GM12874 (cell line): ENCODE measurements at regions not wholly inside any gene's neighbourhood (a gene's known extent, or its start where the extent isn't known, plus 50 kb on each side); places are given as distances from the start of the nearest gene placed in this dataset.

Experiments
- TF ChIP-seq, protein P1 (sequence below): IDR thresholded peaks from 2 replicates; pipeline ENCODE4 v1.5.1; 2011; ENCODE audit warnings: low read depth, mild to moderate bottlenecking, control low read depth, low read length, moderate library complexity; ENCODE audit not compliant: insufficient read depth

DNA sequence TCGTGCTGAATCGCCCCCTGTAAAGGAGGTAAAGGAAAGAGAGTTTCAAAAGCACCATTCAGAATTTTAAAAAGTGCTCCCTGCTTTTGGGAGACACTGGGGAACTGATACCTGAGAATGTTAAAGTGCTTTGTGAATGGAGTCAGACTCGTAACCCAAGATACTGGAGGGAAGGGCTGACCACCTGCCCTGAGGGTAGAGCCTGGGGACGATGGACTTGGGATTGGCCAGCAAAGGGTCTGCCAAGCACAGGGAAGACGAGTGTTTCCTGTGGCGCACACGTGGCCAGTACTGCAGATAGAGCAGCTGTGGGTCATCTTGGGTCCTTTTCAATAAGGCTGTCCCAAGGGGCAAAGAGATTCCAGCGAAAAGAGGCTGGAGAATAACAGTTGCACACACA lies 1284.1 kb upstream of the AUTS2 start:
- TF ChIP-seq, protein P1, sequence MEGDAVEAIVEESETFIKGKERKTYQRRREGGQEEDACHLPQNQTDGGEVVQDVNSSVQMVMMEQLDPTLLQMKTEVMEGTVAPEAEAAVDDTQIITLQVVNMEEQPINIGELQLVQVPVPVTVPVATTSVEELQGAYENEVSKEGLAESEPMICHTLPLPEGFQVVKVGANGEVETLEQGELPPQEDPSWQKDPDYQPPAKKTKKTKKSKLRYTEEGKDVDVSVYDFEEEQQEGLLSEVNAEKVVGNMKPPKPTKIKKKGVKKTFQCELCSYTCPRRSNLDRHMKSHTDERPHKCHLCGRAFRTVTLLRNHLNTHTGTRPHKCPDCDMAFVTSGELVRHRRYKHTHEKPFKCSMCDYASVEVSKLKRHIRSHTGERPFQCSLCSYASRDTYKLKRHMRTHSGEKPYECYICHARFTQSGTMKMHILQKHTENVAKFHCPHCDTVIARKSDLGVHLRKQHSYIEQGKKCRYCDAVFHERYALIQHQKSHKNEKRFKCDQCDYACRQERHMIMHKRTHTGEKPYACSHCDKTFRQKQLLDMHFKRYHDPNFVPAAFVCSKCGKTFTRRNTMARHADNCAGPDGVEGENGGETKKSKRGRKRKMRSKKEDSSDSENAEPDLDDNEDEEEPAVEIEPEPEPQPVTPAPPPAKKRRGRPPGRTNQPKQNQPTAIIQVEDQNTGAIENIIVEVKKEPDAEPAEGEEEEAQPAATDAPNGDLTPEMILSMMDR = no peak

DNA sequence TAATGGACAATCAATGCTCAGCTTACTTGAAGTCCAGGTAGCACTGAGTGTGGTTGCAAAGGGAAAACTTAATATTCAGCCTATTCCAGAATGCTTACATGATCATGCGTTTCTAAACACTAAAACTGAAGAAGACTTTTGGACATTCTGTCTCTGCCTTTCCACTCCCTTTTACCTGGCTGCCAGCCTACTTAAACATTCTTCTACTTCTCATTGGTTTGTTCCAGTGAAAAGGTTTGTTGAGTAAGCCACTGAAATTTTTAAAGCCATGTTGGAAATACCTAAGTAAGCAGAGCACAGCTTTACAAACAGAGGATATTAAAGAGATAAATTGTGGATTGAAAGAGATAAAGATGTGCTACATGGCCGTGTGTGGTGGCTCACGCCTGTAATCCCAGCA lies 1280.8 kb upstream of the AUTS2 start:
- TF ChIP-seq, protein P1 = no peak

DNA sequence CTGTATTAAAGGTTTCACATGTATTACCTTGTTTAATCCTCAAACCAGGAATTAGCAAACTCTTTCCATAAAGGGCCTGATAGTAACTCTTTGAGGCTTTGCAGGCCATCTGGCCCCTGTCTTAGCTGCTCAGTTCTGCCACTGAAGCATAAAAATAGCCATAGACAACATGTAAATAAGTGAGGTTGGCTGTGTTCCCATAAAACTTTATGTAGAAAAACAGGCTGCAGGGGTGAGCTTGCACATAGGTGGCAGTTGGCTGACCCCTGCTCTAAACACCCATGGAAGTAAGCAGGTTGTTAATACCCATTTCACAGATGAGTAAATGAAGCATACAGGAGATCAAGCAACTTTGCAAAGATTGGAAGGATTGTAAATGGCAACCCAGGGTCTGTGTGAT lies 1279.2 kb upstream of the AUTS2 start:
- TF ChIP-seq, protein P1 = no peak

DNA sequence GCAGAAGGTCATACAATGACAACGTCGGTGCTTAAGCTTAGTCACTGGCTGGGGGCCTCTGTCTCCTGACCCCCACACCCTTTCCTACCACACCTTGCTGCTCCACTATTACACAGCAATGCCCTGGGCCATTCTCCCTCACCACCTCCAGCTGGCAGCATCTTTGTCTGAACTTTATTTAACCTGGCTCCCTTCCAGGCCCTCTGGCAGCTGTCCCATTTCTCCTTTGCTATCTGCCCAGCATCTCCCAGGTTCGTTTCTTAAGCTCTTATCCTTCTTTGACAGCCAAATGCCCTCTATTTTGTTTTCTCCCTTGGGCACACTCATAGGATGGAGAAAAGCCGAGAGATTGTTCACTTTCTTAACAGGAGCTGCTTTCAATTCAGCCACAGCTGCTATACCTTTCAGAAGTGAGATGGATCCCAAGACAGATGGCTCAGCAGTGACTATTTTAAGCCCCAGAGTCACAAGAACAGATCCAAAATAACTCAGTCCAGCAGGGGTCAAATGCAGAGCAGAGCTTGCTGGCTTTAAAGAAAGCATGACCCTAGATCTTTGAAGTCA lies 1277.1 kb upstream of the AUTS2 start:
- TF ChIP-seq, protein P1 = no peak

DNA sequence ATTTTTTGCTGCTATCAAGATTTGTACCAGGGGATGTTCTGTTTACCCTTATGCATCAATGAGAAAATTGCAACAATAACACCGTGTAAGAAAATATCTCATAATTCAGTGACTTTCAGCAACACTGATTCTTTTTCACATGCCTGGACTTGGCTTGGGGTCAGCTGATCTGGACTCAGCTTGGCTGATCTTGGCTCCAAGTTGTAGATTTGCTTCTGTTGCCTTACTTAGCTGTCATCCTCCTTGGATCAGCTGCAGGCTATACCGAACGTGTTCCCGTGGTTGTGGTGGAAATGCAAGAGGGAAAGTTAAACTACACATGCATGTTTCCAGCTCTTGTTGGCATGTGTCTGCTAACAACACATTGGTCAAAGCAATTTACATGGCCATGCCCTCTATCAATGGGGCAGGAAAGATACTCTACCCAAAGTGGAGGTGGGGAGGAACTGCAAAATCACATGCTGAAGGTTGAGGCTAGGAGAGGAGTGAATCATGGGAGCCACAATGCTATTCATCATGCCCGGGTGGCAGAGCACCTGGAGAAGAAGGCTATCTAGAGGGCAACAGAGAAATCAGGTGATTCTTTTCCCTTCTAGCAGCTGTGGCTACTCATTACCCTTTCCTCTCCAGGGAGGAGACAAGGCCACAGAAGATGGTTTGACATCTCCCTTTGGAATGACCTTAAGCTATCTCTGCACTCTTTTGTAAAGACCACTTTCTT lies 1276.3 kb upstream of the AUTS2 start:
- TF ChIP-seq, protein P1 = no peak

DNA sequence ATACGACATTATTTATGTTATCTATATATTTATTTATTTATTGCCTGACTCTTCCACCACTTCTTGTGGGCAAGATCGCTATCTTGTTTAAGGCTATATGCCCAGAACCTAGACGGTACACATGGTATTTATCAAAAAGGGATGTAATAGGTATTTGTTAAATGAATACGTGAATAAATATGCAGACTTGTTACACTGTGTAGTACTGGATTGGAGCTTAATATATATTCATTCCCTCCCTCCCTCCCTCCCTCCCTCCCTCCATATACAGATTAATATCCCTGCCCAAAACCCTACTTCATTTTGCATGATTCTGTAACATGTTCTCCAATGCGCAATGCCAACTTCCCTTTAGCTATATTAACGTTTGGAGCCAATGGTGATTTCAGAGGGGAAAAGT lies 1273.7 kb upstream of the AUTS2 start:
- TF ChIP-seq, protein P1 = no peak

DNA sequence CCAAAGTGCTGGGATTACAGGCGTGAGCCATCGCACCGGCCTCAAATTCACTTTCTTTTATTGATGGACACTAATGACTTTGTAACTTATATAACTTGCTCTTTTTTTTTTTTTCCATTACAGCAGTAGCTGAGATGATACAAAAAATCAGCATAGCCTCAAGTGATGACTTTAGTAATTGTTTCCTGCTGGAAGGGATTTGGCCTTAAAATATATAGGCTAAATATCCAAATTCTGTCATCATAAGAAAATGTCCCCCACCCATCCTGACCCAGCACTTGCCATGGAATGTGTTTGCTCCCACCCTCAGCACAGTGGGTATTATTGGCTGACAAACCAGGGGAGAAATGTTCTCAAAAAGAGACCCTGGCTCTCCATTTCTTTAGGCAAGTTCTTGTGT lies 1264.1 kb upstream of the AUTS2 start:
- TF ChIP-seq, protein P1 = no peak
